Germinal center (tissue), 1 donor: ENCODE measurements at regions not wholly inside any gene's neighbourhood (a gene's known extent, or its start where the extent isn't known, plus 50 kb on each side); places are given as distances from the start of the nearest gene placed in this dataset.

Source experiments
- DNase-seq: peaks from one replicate; pipeline ENCODE4 v3.0.0; 2012; ENCODE audit warnings: mixed read lengths, low spot score

DNA sequence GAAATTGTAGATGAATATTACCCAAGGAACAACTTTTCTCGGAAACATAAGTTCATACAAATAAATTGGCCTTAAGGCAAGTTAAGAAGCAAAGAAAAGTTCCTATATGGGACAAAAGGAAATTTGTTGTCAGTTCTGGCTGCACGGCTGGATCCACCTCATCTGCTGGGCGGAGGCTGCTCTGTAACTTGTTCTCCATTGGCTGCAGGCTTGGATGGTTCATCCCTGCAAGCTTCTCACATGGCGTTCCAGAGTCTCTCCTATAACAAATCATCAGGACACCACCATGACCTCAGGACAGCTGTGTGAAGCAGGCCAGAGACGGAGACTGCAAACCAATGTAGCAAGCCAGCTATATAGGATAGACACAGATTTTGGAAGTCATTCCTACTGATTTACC is 81.4 kb upstream of the DAB2 start:
- DNase-seq: no peak

DNA sequence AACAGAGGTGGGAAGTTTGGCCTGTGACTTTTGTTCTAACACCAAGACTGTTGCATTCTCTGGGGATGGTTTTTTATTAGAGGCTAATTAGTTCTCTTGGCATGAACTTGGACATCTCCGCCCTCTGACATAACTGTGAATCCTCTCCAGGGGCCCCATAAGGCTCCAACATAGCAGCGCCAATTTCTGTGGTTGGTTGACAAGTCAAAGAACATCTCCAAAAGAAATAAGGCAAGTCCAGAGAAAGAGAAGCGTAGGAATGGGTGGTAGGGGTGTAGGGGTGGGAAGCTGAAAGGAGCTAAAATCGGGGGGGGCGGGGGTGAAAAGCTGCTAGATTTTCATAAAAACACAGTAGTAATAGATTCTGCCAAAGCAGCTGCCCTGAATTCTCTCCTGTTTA is 81.0 kb upstream of the DAB2 start:
- DNase-seq: no peak

DNA sequence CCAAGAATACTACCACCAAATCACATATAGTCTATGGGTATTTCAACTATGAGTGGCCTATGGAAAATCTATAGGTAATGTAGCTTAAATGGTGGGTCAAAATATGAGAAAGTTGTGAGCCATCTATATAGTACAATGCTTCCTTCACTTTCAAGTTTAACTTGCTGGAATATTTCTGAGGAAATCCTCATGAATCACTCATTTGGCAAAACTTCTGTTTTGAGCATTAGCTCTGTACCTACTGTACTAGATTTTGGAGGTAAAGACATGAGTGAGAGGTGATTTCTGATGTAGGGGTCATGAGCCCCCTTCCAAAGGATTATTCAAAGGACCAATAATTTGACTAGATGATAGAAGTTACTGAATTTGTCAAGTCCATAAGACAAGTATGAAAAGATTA is 80.6 kb upstream of the DAB2 start:
- DNase-seq: no peak

DNA sequence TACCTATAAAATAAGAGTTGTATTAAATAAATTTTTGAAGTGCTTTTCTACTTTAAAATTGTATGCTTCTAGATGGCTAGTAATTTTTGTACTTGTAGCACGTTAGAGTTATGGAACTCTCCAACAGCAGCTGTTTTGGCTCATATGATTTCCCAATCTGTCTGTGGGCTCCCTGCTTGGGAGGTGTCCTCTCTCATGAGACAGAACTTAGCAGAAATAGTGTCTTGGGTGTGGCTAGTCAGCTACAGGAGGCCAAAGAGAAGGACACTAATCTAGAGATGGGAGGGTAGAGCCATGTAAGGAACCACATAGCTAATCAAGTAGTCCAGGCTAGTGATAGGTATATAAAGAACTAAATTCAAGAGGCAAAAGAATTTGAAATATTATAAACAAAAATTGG is 78.4 kb upstream of the DAB2 start:
- DNase-seq: no peak

DNA sequence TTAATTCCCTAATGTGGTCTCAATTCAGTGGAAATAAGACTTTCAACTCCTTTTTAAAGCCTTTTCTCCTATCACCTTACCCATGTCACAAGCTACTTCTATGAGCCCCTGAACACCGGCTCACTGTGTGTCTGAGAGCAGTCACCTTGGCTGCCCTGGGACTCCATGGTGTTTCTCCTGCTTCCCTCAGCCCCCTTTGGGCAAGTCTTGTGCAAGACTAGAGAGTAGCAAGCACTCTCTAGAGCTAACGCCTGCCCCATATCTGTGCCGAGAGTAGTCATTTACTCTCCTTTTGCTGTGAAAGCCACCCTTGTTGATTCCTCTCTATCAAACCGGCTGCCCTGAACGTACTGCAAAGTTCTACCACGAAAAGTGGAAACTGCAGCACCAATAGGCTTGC is 77.9 kb upstream of the DAB2 start:
- no peak for DNase-seq

DNA sequence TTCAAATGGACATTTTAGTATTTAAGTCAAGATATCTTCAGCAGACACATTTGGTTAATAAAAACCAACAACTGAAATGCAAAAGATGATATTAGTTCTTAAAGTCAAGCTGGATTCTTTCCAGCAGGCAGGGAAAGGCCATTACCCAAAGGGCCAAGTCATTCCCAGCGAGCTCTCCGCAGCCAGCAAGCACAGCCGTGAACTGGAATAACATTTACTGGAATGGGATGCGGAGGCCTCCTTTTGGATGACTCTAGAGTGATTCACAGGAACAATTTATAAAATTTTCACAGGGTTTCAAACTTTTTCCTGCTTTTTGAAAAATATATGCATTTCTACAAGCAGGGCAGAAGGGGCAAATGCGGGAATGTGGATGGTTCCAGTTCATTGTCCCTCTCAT is 76.6 kb upstream of the DAB2 start:
- DNase-seq: no peak

DNA sequence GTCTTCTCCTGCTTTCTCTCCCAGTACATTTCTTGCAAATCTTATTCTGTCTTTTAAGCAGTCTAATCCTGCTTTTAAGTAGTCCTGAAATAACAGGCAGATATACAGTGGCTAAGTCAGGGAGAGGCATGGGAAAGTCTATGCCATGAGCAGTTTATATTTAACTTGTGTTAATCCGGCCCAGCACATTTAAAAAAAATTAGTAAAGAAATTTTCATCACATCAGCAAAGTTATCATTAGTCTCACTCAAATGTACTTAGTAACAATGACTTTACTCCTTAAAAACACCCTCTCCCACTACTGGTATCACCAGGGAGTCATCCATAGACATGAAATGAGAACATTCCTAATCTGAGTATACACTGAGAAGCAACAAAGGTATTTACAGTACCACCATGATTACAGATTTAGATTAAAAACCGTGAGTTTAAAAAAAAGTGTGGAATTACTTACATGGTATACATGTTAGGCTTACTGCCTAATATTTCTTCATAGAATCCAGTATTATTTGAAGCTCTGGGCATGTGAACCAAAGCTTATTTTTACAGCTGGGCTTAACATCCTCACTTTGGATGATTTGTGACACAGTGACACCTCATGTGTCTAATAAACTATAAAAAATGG is 75.9 kb upstream of the DAB2 start:
- DNase-seq: no peak

DNA sequence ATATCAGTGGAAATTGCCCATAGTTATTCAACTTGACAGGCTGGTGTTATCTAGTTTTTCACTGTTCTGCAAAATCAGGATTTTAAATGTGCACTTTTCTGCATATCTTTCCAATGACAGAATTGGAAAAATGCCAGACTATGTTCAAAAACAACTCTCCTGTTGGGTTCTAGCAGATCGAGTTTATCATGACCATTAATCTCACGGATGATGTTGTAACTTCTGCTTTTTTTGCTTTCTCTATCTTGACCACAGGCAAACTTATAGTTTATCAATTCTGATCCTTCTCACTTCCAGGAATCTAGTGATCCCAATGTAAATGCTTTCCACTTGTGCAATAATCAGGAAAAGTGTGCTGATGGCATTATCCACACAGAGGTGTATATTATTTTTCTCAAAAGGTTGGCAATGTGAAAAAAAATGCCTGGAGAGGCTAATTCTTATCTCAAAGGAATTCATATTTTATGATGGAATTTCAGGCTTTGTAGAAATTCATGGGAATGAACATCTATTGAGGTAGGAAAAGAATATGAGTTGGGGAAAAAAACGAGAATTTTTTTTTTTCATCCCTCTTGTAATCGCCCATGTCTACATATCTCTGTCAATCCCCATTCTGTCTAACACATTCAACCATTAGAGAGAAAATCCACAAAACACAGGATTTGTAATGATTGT is 73.6 kb upstream of the DAB2 start:
- no peak for DNase-seq

DNA sequence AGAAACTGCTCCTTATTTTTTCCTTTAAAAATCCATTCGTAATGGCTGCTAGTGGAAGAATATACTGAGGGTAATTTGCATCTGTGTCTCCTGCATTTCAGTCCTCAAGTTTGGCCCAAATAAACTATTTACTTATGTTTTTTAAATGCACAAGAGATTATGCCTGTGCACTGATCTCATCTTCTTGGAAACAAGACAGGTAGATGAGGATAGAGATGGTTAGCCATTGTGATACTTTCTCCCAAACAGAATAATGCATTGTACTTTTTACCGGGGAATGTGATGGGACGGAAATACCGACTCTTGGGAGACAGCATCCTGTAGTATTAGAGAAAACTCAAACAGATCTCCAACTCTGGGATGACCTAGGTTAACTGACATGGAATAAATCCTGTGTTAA is 72.5 kb upstream of the DAB2 start:
- DNase-seq: no peak

DNA sequence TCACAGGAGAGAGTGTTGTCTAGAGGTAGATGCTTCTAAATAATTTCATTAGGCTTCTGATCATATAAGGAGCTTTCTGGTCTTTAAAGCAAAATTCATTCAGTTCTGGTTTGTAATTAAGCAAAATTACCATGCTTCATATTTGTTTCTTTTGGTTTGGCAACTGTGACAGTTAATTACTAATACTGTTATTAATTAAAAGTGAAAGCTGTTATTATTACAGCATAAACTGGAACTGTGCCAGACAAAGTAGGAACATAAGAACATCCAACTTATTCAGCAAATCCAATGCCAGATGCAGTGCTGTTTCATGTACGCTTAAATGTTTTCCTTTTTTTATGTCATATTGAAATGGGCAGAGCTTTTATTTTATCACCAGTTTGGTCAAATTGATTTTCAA is 70.4 kb upstream of the DAB2 start:
- DNase-seq: no peak

DNA sequence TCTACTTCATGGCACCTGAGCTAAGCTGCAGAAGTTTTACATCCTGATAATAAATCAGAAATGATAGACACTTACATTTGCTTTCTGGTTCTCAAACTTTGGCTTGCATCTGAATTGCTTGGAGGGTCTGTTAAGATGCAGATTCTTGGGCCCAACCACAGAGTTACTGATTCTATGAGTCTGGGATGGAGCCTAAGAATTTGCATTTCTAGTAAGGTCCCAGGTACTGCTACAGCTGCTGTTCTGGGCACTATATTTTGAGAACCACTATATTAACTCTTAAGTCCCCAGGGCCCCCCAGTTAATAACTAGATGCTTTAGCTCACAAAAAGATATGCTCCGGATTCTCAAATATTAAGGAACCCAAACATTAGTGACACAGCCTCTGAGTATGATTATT is 69.8 kb upstream of the DAB2 start:
- no peak for DNase-seq

DNA sequence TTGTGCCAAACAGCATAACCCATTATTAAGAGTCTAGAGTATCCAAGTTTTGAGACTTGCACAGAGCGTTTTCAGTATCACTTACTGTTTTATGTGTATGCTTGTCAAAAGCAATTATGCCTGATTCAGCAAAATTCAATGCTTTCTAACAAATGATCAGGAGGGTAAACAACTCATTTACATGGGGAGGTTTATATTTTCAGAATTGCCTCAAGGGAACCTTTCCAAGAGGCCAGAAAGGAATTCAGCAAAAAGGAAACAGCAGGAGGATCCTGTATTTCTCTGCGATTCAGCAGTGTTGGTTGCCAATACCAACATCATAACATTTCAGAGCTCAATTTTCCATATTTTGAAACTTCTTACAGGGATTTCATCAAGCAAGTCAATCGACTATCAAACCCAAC is 69.3 kb upstream of the DAB2 start:
- no peak for DNase-seq

DNA sequence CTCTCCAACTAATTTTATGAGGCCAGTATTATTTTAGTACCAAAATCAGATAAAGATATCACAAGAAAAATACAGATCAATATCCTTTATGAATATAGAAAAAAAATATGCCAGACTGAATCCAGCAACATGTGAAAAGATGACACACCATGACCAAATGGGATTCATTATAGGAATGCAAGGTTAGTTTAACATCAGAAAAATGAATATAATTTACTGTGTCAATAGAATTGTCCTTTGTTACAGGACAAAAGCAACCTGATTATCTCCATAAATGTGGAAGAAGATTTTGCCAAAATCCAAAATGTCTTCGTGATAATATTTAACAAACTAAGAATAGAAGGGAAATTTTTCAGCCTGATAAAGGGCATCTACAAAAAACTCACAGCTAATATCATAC is 66.4 kb upstream of the DAB2 start:
- DNase-seq: no peak

DNA sequence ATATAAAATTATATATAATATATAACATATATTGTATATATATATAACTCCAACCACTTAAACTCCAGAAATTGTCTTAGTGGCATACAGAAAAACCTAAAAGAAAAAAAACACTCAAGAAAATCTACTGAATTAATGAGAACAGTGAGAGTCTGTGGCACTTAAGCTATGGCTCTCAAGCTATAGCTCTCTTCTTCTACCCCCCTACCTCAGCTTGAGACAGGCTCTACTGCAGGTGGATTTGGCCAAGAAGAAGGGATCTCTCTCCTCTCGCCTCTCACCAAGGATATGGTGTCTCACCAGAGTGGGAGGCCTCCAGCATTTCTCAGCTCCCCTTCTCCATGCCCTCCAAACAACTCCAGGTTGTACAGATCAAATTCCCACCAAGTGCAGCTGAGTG is 64.5 kb upstream of the DAB2 start:
- DNase-seq: no peak

DNA sequence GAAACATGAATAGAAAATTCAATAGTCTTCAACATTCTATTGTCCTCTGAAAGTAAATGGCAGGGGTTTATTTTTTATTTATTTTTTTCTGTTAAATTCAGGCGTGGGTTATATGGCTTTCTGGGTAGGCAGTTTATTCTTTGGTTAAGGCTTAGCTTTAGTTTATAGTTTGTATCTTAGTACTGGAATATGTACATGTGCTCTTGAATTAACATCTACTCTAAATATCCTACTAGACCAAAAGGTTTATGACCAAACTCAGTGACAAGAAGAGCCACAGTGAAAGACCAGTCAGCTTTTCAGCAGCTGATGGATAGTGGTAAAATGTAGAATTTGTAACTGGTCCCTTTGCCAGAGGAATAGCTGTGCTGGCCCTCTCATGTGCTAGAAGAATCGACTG is 62.0 kb upstream of the DAB2 start:
- DNase-seq: no peak

DNA sequence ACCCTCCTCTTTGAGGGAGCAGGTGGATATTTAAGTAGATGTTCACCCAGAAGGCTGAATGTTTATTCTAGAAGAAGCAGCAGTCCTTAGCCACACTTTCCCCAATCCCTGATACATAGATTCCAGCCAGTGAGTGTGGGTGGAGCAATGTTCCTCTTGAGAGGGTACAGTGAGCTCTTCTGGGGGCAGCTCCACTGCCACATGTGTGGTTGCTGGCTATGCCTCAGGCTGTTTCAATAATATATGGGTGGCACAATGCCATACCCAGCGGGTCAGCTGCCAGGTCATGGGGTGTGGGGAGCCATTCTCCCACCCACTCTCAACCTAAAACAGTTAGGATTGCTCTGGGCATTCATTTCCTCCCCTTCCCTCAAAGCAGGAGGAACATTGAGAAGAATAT is 61.6 kb upstream of the DAB2 start:
- no peak for DNase-seq

DNA sequence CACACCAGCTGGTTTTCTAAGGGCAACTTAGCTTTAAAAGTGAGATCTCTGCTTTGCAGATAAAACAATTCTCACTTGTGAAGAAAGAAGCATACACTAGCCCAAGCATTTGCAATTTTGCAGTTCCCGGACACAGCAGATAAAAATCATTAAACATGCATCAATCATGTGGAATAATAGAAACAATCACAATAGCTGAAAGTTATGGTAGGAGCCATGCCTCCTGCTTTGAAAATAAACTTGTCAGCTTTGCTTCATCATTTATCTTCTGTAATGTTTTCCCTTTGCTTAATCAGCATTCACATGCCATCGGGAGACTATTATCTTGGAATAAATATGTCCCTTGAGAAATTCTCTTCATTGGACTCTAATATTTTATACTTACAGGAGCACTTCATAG is 60.3 kb upstream of the DAB2 start:
- no peak for DNase-seq

DNA sequence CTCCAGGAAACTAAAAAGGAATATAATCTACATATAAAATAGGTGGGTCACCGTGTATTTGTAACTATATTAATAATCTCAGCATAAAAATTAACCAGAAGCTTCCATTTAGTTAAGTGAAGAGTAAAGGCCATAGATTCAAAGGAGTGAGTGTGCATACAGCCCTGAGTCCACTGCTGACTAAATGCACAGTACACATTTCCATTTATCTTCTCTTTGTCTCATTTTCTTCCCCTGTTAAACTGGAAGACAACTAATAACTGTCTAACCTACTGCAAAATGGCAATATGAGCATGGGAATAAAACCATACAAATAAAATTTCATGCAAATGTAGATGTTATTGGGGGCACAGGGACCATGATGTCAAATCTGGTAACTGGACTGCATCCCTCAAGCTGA is 59.9 kb upstream of the DAB2 start:
- no peak for DNase-seq

DNA sequence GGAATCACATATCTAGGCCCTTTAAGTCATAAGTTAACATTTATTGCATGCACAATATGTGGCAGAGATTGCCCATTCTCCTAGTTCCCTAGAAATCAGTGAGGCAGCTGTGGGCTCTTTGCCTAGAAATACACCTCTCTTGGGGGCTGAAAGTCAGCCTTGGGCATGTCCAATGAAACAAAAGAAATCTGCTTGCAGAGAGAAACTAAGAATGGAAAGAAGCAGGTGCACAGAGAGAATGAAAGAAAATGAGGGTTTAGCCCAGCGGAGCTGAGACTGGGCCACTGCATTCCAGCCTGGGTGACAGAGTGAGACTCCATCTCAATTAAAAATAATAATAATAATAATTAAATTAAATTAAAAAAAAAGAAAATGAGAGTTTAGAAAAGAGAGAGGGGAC is 57.3 kb upstream of the DAB2 start:
- DNase-seq: no peak

DNA sequence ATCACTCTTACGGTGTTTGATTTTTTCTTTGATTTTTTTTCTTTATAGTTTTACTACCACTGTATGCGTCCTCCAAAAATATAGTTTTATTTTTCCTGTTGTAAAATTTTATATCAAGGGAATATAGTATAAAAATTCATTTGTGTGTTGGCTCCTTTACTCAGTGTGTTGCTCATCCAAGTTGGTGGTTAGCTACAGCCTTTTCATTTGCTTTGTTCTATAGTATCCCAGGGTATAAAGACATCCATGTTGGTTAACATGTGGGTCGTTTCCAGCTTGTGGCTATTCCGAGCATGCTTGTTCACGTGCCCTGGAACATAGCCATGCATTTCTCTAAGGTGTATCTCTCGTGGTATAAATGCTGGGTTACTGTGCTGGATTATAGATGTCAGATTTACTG is 54.8 kb upstream of the DAB2 start:
- no peak for DNase-seq

DNA sequence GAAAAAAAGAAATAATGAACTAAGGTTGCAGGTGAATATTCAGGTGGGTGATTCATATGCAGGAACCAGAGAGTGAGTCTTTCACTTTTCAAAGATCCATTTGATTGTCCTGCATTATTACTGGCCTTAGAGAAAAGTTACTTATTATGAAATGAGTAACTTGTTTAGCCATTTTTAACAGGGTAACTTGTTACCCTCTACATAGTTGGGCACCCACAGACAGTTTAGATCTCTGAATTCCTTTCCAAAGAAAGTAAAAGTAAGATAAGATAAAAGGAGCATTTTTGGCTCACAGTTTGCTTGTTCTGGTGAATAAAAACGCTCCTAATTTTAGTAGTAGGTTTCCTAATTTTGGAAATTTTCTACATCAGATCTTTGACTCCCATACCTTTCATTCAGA is 54.1 kb upstream of the DAB2 start:
- DNase-seq: no peak

DNA sequence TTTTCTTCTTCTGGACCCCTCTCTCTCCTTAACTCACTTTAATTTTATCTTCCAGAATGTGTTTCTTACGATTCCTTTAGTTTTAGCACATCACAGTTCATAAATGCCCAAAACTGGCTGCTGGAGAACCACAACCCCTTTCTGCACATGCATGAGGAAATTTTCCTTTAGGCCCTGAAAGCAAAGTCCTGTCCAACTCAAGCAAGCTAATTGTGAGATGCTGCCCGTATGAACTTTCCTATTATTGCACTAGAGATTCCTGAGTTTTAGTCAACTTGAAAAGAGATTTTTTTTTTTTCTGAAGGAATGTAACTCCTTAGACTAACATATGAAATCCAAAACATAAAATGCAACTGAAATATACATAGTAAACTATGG is 52.1 kb upstream of the DAB2 start:
- DNase-seq: no peak

DNA sequence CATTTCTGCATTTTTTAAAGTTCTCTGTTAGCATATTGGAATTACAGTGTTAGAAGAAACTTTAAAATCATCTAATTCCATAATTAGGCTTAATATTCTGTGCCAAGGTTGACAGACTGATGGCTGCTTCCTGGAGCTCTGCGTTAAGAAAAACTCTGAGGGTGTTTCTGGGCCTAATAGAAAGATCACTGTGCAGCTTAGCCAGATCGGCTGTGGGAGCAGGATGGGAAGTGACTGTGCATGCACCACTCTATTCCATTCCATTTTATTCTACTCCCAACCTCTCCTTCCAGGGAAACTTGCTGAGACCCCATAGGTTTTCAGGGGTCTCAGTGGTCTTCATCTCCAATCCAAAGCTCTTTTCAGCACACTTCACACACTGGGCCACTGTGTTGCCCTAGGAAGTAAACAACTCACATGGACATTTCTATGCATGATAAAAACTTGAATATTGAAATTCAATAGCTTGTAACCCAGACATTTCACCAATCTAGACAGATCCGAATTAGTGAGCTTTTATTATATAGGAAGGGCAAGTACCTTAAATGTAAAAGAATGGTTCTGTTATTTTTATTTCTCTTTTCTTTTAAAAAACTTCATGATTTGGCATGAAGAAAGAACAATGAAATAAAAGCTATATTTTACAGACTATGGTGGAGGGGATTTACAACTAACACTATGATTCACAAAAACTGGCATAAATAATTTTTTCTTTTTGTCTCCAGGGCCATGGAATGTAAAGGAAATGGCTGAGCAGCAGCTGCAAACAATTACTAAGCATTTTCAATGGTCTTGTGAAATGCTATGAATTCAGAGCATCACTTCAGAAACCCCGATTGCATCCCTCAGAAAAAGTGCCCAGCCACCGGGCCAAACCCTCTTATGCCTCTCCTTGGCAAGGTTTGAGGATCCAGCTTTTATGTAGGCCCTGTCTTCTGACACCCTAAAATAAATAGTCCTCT is 51.4 kb upstream of the DAB2 start:
- DNase-seq: no peak
